ENCODE measurements at regions not wholly inside any gene's neighbourhood (a gene's known extent, or its start where the extent isn't known, plus 50 kb on each side); places are given as distances from the start of the nearest gene placed in this dataset.

GRCh38 chr6:121959501-121959900, 440.0 kb upstream of the HSF2 start:
- FAIRE-seq = no peak
- DNase-seq (ENCODE audit: low spot score) = no peak
- Histone ChIP-seq H3K9ac (ENCODE audit: insufficient read depth, low read depth, low read length) (no peak overlapping the region), H3K36me3 (replicated peaks in 1 of 2; ENCODE audit: control insufficient read depth in 1 of 2, insufficient read depth in 2 of 2, low read length in 2 of 2) (no peaks in the 10 kb centered on the region), H3K9me3 (ENCODE audit: low read length) (no peaks in the 10 kb centered on the region), H2AFZ (ENCODE audit: low read length) (no peak overlapping the region), H3K27me3 (ENCODE audit: control insufficient read depth in 1 of 2, insufficient read depth in 2 of 2, low read length in 2 of 2) (no peaks in the 10 kb centered on the region), H3K4me1 (ENCODE audit: insufficient read depth, low read length) (no peaks in the 10 kb centered on the region), H3K27ac (ENCODE audit: extremely low read length, insufficient read depth, low read length) (no peak overlapping the region), H3K79me2 (ENCODE audit: insufficient read depth, low read length) (no peaks in the 10 kb centered on the region), H3K4me2 (ENCODE audit: low read depth, low read length) (no peak overlapping the region), H4K20me1 (ENCODE audit: insufficient read depth, low read length) (no peaks in the 10 kb centered on the region), H3K4me3 (replicated peaks in 1 of 3; ENCODE audit: insufficient read depth in 1 of 3, low read depth in 2 of 3, low read length in 3 of 3) (no peak overlapping the region)
- 18% methylated on average over 5 of the region's 5 CpGs for WGBS (ENCODE audit: low lambda C conversion rate)
- no TSS peak for BruUV-seq (replicated peaks)
- POLR2A ChIA-PET = no interaction called here
- TF ChIP-seq THAP8 (CRISPR knock-in tag; IDR thresholded peaks at IDR 0.05; ENCODE audit: borderline replicate concordance) = no peak
- TF ChIP-seq EEA1 (CRISPR knock-in tag; IDR thresholded peaks at IDR 0.05; ENCODE audit: borderline replicate concordance) = no peak
- no peak for TF ChIP-seq E2F5 (CRISPR knock-in tag; conservative IDR thresholded peaks at IDR 0.05)
- TF ChIP-seq, protein P1, sequence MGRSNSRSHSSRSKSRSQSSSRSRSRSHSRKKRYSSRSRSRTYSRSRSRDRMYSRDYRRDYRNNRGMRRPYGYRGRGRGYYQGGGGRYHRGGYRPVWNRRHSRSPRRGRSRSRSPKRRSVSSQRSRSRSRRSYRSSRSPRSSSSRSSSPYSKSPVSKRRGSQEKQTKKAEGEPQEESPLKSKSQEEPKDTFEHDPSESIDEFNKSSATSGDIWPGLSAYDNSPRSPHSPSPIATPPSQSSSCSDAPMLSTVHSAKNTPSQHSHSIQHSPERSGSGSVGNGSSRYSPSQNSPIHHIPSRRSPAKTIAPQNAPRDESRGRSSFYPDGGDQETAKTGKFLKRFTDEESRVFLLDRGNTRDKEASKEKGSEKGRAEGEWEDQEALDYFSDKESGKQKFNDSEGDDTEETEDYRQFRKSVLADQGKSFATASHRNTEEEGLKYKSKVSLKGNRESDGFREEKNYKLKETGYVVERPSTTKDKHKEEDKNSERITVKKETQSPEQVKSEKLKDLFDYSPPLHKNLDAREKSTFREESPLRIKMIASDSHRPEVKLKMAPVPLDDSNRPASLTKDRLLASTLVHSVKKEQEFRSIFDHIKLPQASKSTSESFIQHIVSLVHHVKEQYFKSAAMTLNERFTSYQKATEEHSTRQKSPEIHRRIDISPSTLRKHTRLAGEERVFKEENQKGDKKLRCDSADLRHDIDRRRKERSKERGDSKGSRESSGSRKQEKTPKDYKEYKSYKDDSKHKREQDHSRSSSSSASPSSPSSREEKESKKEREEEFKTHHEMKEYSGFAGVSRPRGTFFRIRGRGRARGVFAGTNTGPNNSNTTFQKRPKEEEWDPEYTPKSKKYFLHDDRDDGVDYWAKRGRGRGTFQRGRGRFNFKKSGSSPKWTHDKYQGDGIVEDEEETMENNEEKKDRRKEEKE (IDR thresholded peaks at IDR 0.05) = no peak
- TF ChIP-seq ZNF335 (CRISPR knock-in tag; IDR thresholded peaks at IDR 0.05) = no peak
- no peak for TF ChIP-seq ZBTB42 (CRISPR knock-in tag; IDR thresholded peaks at IDR 0.05)
- TF ChIP-seq SP2 (CRISPR knock-in tag; IDR thresholded peaks at IDR 0.05) = no peak
- no peak for TF ChIP-seq ZMAT3 (CRISPR knock-in tag; conservative IDR thresholded peaks at IDR 0.05)
- no peak for TF ChIP-seq HMGA1 (CRISPR knock-in tag; conservative IDR thresholded peaks at IDR 0.05)
- ATAC-seq = no peak
- CTCF ChIA-PET (ENCODE audit: low intra/inter-chr PET ratio, low total read pairs) = no interaction called here
- in situ Hi-C loops (cut with HindIII; ENCODE audit: extremely low pct_ligation_motif_present, low pct_unique_long_range_greater_than_20kb) (no loop called here), intact Hi-C loops (cut with micrococcal nuclease; ENCODE audit: unreplicated experiment) (no loop called here)
